Panc1 (cell line): ENCODE measurements at regions not wholly inside any gene's neighbourhood (a gene's known extent, or its start where the extent isn't known, plus 50 kb on each side); places are given as distances from the start of the nearest gene placed in this dataset.

ENCODE experiments used
- POLR2AphosphoS5 ChIP-seq: IDR thresholded peaks from 2 replicates; pipeline ENCODE4 v1.6.1; 2012; ENCODE audit warnings: mild to moderate bottlenecking, low read depth, low read length, moderate library complexity
- TCF7L2 ChIP-seq: IDR thresholded peaks from 2 replicates; pipeline ENCODE4 v1.6.1; 2011; ENCODE audit warnings: mild to moderate bottlenecking, low read depth, low read length, inconsistent platforms
- TF ChIP-seq, protein P1 (sequence below): fragments of 450-650 bp; IDR thresholded peaks from 2 replicates; pipeline ENCODE4 v1.5.1; 2017; ENCODE audit warnings: mild to moderate bottlenecking

DNA sequence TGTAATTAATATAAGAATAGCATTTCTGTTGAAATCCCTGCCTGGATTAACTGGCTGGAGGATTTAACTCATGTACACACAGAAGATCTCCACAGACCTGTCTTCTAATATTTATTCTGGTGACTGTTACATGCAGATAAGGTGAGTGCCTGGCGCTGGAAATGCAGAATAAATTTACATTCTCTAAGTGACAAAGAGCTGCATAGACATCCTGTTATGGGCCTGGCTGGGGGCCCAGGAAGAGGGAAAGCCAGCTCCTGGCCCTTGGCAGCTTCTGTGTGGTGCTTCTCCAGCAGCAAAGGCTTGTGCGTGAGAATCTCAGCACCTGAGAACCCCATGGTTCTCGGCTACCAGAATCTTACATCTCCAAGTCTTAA, 446.6 kb downstream of the PTPRU start:
- TF ChIP-seq, protein P1, sequence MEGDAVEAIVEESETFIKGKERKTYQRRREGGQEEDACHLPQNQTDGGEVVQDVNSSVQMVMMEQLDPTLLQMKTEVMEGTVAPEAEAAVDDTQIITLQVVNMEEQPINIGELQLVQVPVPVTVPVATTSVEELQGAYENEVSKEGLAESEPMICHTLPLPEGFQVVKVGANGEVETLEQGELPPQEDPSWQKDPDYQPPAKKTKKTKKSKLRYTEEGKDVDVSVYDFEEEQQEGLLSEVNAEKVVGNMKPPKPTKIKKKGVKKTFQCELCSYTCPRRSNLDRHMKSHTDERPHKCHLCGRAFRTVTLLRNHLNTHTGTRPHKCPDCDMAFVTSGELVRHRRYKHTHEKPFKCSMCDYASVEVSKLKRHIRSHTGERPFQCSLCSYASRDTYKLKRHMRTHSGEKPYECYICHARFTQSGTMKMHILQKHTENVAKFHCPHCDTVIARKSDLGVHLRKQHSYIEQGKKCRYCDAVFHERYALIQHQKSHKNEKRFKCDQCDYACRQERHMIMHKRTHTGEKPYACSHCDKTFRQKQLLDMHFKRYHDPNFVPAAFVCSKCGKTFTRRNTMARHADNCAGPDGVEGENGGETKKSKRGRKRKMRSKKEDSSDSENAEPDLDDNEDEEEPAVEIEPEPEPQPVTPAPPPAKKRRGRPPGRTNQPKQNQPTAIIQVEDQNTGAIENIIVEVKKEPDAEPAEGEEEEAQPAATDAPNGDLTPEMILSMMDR = no peak
- TF ChIP-seq POLR2AphosphoS5 (no peak), TCF7L2 (no peak)
